Ovary (tissue), 7 donors: ENCODE measurements at regions not wholly inside any gene's neighbourhood (a gene's known extent, or its start where the extent isn't known, plus 50 kb on each side); places are given as distances from the start of the nearest gene placed in this dataset.

Experiments
- DNase-seq, 5 donors: peaks; one replicate each; pipeline ENCODE4 v3.0.0-alpha.2; 2019 to 2020
- H3K27ac ChIP-seq, 2 donors: fragments of 200-600 bp; one replicate each; pipeline versions ENCODE4 v1.5.1 to v1.8.0; 2019 to 2022
- H3K27me3 ChIP-seq: fragments of 200-600 bp; one replicate; pipeline ENCODE4 v1.8.0; 2022
- H3K36me3 ChIP-seq: fragments of 200-600 bp; sonication (generic); one replicate; pipeline ENCODE4 v1.5.1; 2019
- H3K4me1 ChIP-seq: one replicate; pipeline ENCODE4 v1.8.1; 2013; ENCODE audit warnings: mild to moderate bottlenecking, moderate library complexity; ENCODE audit not compliant: insufficient read depth
- H3K4me3 ChIP-seq: fragments of 200-600 bp; sonication (generic); one replicate; pipeline ENCODE4 v1.5.1; 2017
- H3K9me3 ChIP-seq, 2 donors: fragments of 200-600 bp in 1 of 2; sonication (generic) in 1 of 2; one replicate each; pipeline versions ENCODE4 v1.5.1 to v1.8.1; 2013 to 2019; ENCODE audit warnings: mild to moderate bottlenecking in 1 of 2, moderate library complexity in 1 of 2
- CTCF ChIP-seq, 3 donors: fragments of 450-650 bp in 2 of 3; fragments of 200-600 bp in 1 of 3; IDR thresholded peaks; one replicate each; pipeline versions ENCODE4 v1.5.1 to v1.8.0; 2016 to 2022; ENCODE audit warnings: antibody characterized with exemption in 3 of 3, mild to moderate bottlenecking in 1 of 3
- EP300 ChIP-seq: sonication (generic); formaldehyde crosslinking; IDR thresholded peaks from one replicate; pipeline ENCODE4 v1.6.1; 2017; ENCODE audit warnings: antibody characterized with exemption
- POLR2A ChIP-seq: fragments of 450-650 bp; IDR thresholded peaks from one replicate; pipeline ENCODE4 v1.6.1; 2017; ENCODE audit warnings: antibody characterized with exemption, mild to moderate bottlenecking, moderate library complexity
- WGBS, 3 donors: extraction: QIAGEN DNeasy Blood & Tissue Kit in 1 of 3; methylation state at CpG; one replicate each; pipeline versions ENCODE4 v1.1.5 to v1.1.7; 2013 to 2017; 5-methylcytosine and 5-hydroxymethylcytosine counted together
- intact Hi-C, 4 donors: fragments of 100-400 bp; cut with DNase I; formaldehyde crosslinking; loops; one replicate each; pipeline versions ENCODE4 v1.11.0 to v1.15.1; 2022 to 2023
- donor health status: DM: no; HTN: no; CAD: no; lungs with moderate emphysema.
- donor health status: DM: no; HTN: no; CAD: no.
- donor health status: Bipolar disorder and iron deficiency.
- donor health status: DM: no; HTN: no; CAD: no.
- donor health status: DM: yes; HTN: yes; CAD: no.

- DNase-seq, result no peak
- Histone ChIP-seq H3K9me3 (no peaks in the 10 kb centered on the region), H3K36me3 (no peaks in the 10 kb centered on the region), H3K4me1 (peaks cover 32% of the 10 kb centered on the region), H3K27me3 (no peaks in the 10 kb centered on the region), H3K4me3 (no peak overlapping the region), H3K27ac (no peak overlapping the region)
- no peak for TF ChIP-seq POLR2A
- no peak for TF ChIP-seq CTCF (IDR thresholded peaks at IDR 0.05)
- no peak for TF ChIP-seq EP300
- intact Hi-C loops, result no loop called here
- 91 to 93% (median 93%) methylated on average over 3 of the region's 3 CpGs for WGBS, 3 donors
Measured at GRCh38 chr2:42910645-42911405, 118.4 kb upstream of the HAAO start.

GRCh38 chr2:42909966-42910365 is 117.6 kb upstream of the HAAO start:
- 88 to 91% (median 89%) methylated on average over 7 of the region's 7 CpGs for WGBS, 3 donors
- DNase-seq, result no peak
- Histone ChIP-seq H3K9me3 (no peaks in the 10 kb centered on the region), H3K36me3 (no peaks in the 10 kb centered on the region), H3K27me3 (no peaks in the 10 kb centered on the region), H3K27ac (no peak overlapping the region), H3K4me1 (peaks cover 37% of the 10 kb centered on the region), H3K4me3 (no peak overlapping the region)
- TF ChIP-seq CTCF (IDR thresholded peaks at IDR 0.05) (no peak), POLR2A (no peak), EP300 (no peak)
- intact Hi-C loops, result no loop called here

- Histone ChIP-seq H3K4me3 (no peak overlapping the region), H3K9me3 (no peaks in the 10 kb centered on the region), H3K27me3 (no peaks in the 10 kb centered on the region), H3K4me1 (peaks cover 37% of the 10 kb centered on the region), H3K36me3 (no peaks in the 10 kb centered on the region), H3K27ac (peak overlapping the region in 1 of 2 donors; percentile 86)
- intact Hi-C loops, result no loop called here
- TF ChIP-seq POLR2A (no peak), CTCF (IDR thresholded peaks at IDR 0.05) (no peak), EP300 (no peak)
- WGBS, 3 donors, result 16 to 29% (median 19%) methylated on average over 6 of the region's 6 CpGs
- no peak for DNase-seq
Measured at GRCh38 chr2:42908518-42909200, 116.3 kb upstream of the HAAO start.

GRCh38 chr2:42907835-42908234 is 115.5 kb upstream of the HAAO start:
- H3K27me3 ChIP-seq, result no peaks in the 10 kb centered on the region
- no peak for TF ChIP-seq POLR2A
- no peak for TF ChIP-seq EP300
- no peak for TF ChIP-seq CTCF (IDR thresholded peaks at IDR 0.05)
- intact Hi-C loops, result no loop called here
- no peaks in the 10 kb centered on the region for H3K9me3 ChIP-seq
- H3K36me3 ChIP-seq, result no peaks in the 10 kb centered on the region
- no peak for DNase-seq
- peak overlapping the region in 1 of 2 donors; percentile 86 for H3K27ac ChIP-seq
- 86 to 92% (median 87%) methylated on average over 1 of the region's 1 CpG for WGBS, 3 donors
- peaks cover 35% of the 10 kb centered on the region for H3K4me1 ChIP-seq
- no peak overlapping the region for H3K4me3 ChIP-seq
